H1 (cell line): ENCODE measurements at regions not wholly inside any gene's neighbourhood (a gene's known extent, or its start where the extent isn't known, plus 50 kb on each side); places are given as distances from the start of the nearest gene placed in this dataset.

Experiments
- CTCF ChIA-PET: fragments of 300-600 bp; sonication (Branson Sonifier 250); formaldehyde crosslinking; loops from one replicate; lab custom pipeline; 2021; ENCODE audit not compliant: partially characterized antibody; lab: Charles Lee
- POLR2A ChIA-PET: fragments of 300-600 bp; sonication (Branson Sonifier 250); formaldehyde crosslinking; loops from one replicate; lab custom pipeline; 2021; ENCODE audit warnings: inconsistent platforms; ENCODE audit not compliant: partially characterized antibody; lab: Charles Lee
- DNase-seq, 2 experiments: peaks; one replicate each; pipeline versions ENCODE4 v3.0.0 to v3.0.0-alpha.2; 2010 to 2022; ENCODE audit warnings: low spot score in 2 of 2, low read depth in 1 of 2, mixed read lengths in 1 of 2
- FAIRE-seq: peaks from 2 replicates; lab custom pipeline; 2011; peaks lifted over from hg19 to GRCh38; lab: Jason Lieb, UNC
- H2AFZ ChIP-seq: 2 replicates; pipeline ENCODE4 v1.8.1; 2012; ENCODE audit warnings: low read length, inconsistent platforms
- H2AK5ac ChIP-seq: 2 replicates; pipeline ENCODE4 v1.6.1; 2013; ENCODE audit warnings: low read depth, low read length
- H2BK120ac ChIP-seq: replicated peaks from 2 replicates; pipeline ENCODE3; 2013; ENCODE audit warnings: low read depth, low read length, inconsistent platforms
- H2BK12ac ChIP-seq: 2 replicates; pipeline ENCODE4 v1.6.1; 2013; ENCODE audit warnings: low read depth, low read length
- H2BK15ac ChIP-seq: 2 replicates; pipeline ENCODE4 v1.6.1; 2013; ENCODE audit warnings: low read length
- H2BK20ac ChIP-seq: 2 replicates; pipeline ENCODE4 v1.6.1; 2013; ENCODE audit warnings: low read length
- H2BK5ac ChIP-seq: 2 replicates; pipeline ENCODE4 v1.6.1; 2013; ENCODE audit warnings: low read depth, low read length
- H3K14ac ChIP-seq: 2 replicates; pipeline ENCODE4 v1.6.1; 2013; ENCODE audit warnings: inconsistent platforms; ENCODE audit not compliant: insufficient read length
- H3K18ac ChIP-seq: 2 replicates; pipeline ENCODE4 v1.6.1; 2013; ENCODE audit warnings: low read length; ENCODE audit errors: extremely low read depth
- H3K23ac ChIP-seq: 2 replicates; pipeline ENCODE4 v1.6.1; 2013; ENCODE audit warnings: inconsistent platforms; ENCODE audit not compliant: insufficient read length
- H3K23me2 ChIP-seq: 2 replicates; pipeline ENCODE4 v1.6.1; 2013; ENCODE audit warnings: low read depth, low read length
- H3K27ac ChIP-seq: 2 replicates; pipeline ENCODE4 v1.6.1; 2011; ENCODE audit warnings: low read depth, low read length, inconsistent platforms
- H3K27me3 ChIP-seq, 4 experiments: replicated peaks in 1 of 4; 1 replicate in 1 of 4; 2 replicates in 3 of 4; pipeline versions ENCODE4 v1.6.1 to v1.8.1; 2011 to 2013; ENCODE audit warnings: low read length in 3 of 4, mild to moderate bottlenecking in 3 of 4, inconsistent platforms in 2 of 4, mixed read lengths in 2 of 4, moderate library complexity in 1 of 4; ENCODE audit not compliant: control insufficient read depth in 3 of 4, insufficient read depth in 3 of 4; ENCODE audit errors: extremely low read depth in 1 of 4
- H3K36me3 ChIP-seq, 4 experiments: 2 replicates each; pipeline versions ENCODE4 v1.6.1 to v1.8.1; 2011 to 2013; ENCODE audit warnings: mild to moderate bottlenecking in 4 of 4, low read length in 3 of 4, moderate library complexity in 2 of 4, control low read depth in 1 of 4, inconsistent platforms in 1 of 4; ENCODE audit not compliant: insufficient read depth in 4 of 4, control insufficient read depth in 2 of 4
- H3K4ac ChIP-seq: replicated peaks from 2 replicates; pipeline ENCODE3; 2013; ENCODE audit warnings: low read length, low read depth, mixed read lengths, inconsistent platforms; ENCODE audit not compliant: insufficient read length
- H3K4me1 ChIP-seq, 4 experiments: replicated peaks in 1 of 4; 1 replicate in 1 of 4; 2 replicates in 3 of 4; pipeline versions ENCODE4 v1.6.1 to v1.8.1; 2011 to 2013; ENCODE audit warnings: low read length in 3 of 4, inconsistent platforms in 2 of 4, mixed read lengths in 1 of 4; ENCODE audit not compliant: insufficient read depth in 4 of 4, control insufficient read depth in 3 of 4
- H3K4me2 ChIP-seq, 2 experiments: 2 replicates each; pipeline versions ENCODE4 v1.6.1 to v1.8.1; 2011 to 2013; ENCODE audit warnings: low read depth in 2 of 2, low read length in 2 of 2, control low read depth in 1 of 2, inconsistent platforms in 1 of 2, mild to moderate bottlenecking in 1 of 2; ENCODE audit not compliant: insufficient read depth in 1 of 2
- H3K4me3 ChIP-seq, 4 experiments: fragments of 200-600, 300-600 bp in 1 of 4; sonication (generic), shearing (Covaris generic), sonication (Bioruptor Twin) in 1 of 4; 2 replicates each; pipeline versions ENCODE4 v1.5.1 to v1.8.1; 2011 to 2016; ENCODE audit warnings: low read length in 4 of 4, low read depth in 3 of 4, control low read depth in 2 of 4, inconsistent platforms in 2 of 4, mild to moderate bottlenecking in 2 of 4, mixed read lengths in 1 of 4, moderate library complexity in 1 of 4; ENCODE audit not compliant: insufficient read depth in 2 of 4; ENCODE audit errors: extremely low read depth in 1 of 4
- H3K56ac ChIP-seq: replicated peaks from 2 replicates; pipeline ENCODE3; 2013; ENCODE audit warnings: low read depth, mild to moderate bottlenecking, mixed read lengths, low read length, inconsistent platforms; ENCODE audit not compliant: insufficient read length
- H3K79me1 ChIP-seq: 2 replicates; pipeline ENCODE4 v1.6.1; 2013; ENCODE audit warnings: low read depth, low read length, control low read depth
- H3K79me2 ChIP-seq, 2 experiments: 2 replicates each; pipeline versions ENCODE4 v1.6.1 to v1.8.1; 2012 to 2013; ENCODE audit warnings: low read length in 2 of 2, mild to moderate bottlenecking in 2 of 2, inconsistent platforms in 1 of 2; ENCODE audit not compliant: insufficient read depth in 2 of 2, control insufficient read depth in 1 of 2
- H3K9ac ChIP-seq, 4 experiments: replicated peaks in 1 of 4; 1 replicate in 1 of 4; 2 replicates in 3 of 4; pipeline versions ENCODE4 v1.6.1 to v1.8.1; 2011 to 2013; ENCODE audit warnings: low read depth in 3 of 4, low read length in 3 of 4, control low read depth in 2 of 4, mild to moderate bottlenecking in 2 of 4, moderate library complexity in 2 of 4, inconsistent platforms in 1 of 4; ENCODE audit errors: extremely low read depth in 1 of 4
- H3K9me3 ChIP-seq, 2 experiments: 2 replicates each; pipeline versions ENCODE4 v1.6.1 to v1.8.1; 2012 to 2013; ENCODE audit warnings: mild to moderate bottlenecking in 2 of 2, moderate library complexity in 2 of 2, control low read depth in 1 of 2, inconsistent platforms in 1 of 2, low read depth in 1 of 2, low read length in 1 of 2, mixed read lengths in 1 of 2; ENCODE audit not compliant: insufficient read depth in 2 of 2
- H4K20me1 ChIP-seq, 2 experiments: replicated peaks in 1 of 2; 2 replicates each; pipeline versions ENCODE3 to v1.8.1; 2011 to 2013; ENCODE audit warnings: inconsistent platforms in 2 of 2, low read length in 2 of 2, mild to moderate bottlenecking in 1 of 2; ENCODE audit not compliant: insufficient read depth in 2 of 2, control insufficient read depth in 1 of 2
- H4K5ac ChIP-seq: 2 replicates; pipeline ENCODE4 v1.6.1; 2013; ENCODE audit warnings: low read length, low read depth, mixed read lengths, inconsistent platforms; ENCODE audit not compliant: insufficient read length
- H4K8ac ChIP-seq: 2 replicates; pipeline ENCODE4 v1.8.0; 2013; ENCODE audit warnings: mild to moderate bottlenecking, moderate library complexity, low read length, inconsistent platforms; ENCODE audit not compliant: insufficient read depth; ENCODE audit errors: extremely low read depth
- H4K91ac ChIP-seq: replicated peaks from 2 replicates; pipeline ENCODE3; 2013; ENCODE audit warnings: low read length, mixed read lengths, inconsistent platforms; ENCODE audit not compliant: insufficient read length
- BCL11A ChIP-seq, 2 experiments: IDR thresholded peaks; one replicate each; pipeline ENCODE4 v1.6.1; 2011; ENCODE audit warnings: low read depth in 2 of 2, low read length in 2 of 2, mild to moderate bottlenecking in 2 of 2
- CEBPB ChIP-seq: IDR thresholded peaks from 2 replicates; pipeline ENCODE4 v1.6.1; 2012; ENCODE audit warnings: low read depth, low read length
- EZH2 ChIP-seq: fragments of 200-600 bp; sonication (generic); IDR thresholded peaks from 2 replicates; pipeline ENCODE4 v1.7.1; 2012; ENCODE audit warnings: low read depth, mild to moderate bottlenecking, moderate library complexity, low read length, inconsistent platforms; ENCODE audit not compliant: severe bottlenecking
- FOSL1 ChIP-seq: IDR thresholded peaks from 2 replicates; pipeline ENCODE4 v1.6.1; 2011; ENCODE audit warnings: mild to moderate bottlenecking, low read depth, low read length, moderate library complexity; ENCODE audit not compliant: insufficient read depth
- WGBS, 2 experiments: shearing (Covaris generic) in 1 of 2; methylation state at CpG; one replicate each; pipeline versions ENCODE4 v1.1.6 to v1.1.7; 2013 to 2015; ENCODE audit warnings: low lambda C conversion rate in 2 of 2, mixed read lengths in 2 of 2, inconsistent platforms in 1 of 2, low coverage in 1 of 2, missing lambda C conversion rate in 1 of 2; ENCODE audit not compliant: insufficient replicate concordance in 2 of 2, insufficient coverage in 1 of 2, insufficient read length in 1 of 2; ENCODE audit errors: extremely low coverage in 1 of 2, missing lambda C conversion rate in 1 of 2; 5-methylcytosine and 5-hydroxymethylcytosine counted together
- TF ChIP-seq, protein P1 (sequence below): IDR thresholded peaks from 2 replicates; pipeline ENCODE4 v1.6.1; 2012; ENCODE audit warnings: inconsistent platforms

DNA sequence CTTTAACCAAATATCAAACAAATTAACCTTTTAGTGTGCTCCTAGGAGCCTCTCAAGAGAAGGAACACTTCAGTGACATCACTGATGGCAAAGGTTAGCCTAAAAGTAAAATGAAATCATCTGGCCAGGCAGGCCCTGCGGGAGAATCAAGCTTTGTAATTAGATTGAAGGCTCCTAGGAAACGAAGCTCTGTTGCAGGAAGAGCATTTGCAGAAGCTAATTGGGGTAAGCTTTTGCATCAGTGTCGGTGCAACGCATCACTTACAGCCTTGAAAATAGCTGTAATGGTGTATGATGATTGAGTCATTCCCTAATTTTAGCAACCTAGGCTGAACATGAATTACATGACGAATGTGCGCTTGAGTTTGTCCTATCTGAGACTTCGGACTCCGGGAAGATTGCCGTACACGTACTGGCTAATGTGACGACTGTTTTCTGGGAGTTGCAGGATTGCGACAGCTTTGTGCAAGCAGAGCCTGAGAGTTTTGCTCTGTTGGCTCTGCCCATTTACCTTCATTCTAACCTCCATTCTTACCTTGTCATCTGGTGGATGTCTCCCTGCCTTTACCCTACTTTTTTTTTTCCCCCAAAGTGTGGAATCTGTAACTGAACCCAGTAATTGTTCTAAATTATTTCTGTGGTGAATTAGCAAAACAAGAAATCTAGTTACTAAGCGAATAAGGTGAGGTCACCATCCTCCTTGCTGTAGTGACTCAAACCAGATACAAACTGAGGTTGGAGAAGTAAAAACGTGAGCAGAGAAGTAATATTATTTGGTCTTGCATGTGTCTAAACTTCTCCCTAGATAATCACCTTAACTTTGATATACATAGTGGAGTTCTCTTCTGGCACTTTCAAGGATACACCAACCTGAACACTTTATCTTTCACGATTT is 675.9 kb upstream of the CITED2 start:
- H2BK15ac ChIP-seq = no peak overlapping the region
- H2AFZ ChIP-seq = peak overlapping the region; percentile 93
- no peak overlapping the region for H2BK5ac ChIP-seq
- H2BK20ac ChIP-seq = no peak overlapping the region
- no peak overlapping the region for H3K4me2 ChIP-seq
- POLR2A ChIA-PET = no interaction called here
- TF ChIP-seq CEBPB (0 out of 2 replicates have a peak, but pooled peaks have one; percentile 6), BCL11A (IDR thresholded peaks at IDR 0.05; ENCODE audit: low read depth in 2 of 2, low read length in 2 of 2) (no peak), FOSL1 (no peak), EZH2 (no peak)
- TF ChIP-seq, protein P1, sequence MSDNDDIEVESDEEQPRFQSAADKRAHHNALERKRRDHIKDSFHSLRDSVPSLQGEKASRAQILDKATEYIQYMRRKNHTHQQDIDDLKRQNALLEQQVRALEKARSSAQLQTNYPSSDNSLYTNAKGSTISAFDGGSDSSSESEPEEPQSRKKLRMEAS = no peak
- no peaks in the 10 kb centered on the region for H4K20me1 ChIP-seq
- CTCF ChIA-PET = interaction anchor here (0.6 to 1.8 kb wide), 5 partner anchors 129 to 840 kb away, joined by 3 to 5 read pairs (median 3); no protein-coding TSS in a partner anchor
- no peak overlapping the region for H3K23ac ChIP-seq
- H3K36me3 ChIP-seq = no peaks in the 10 kb centered on the region
- H3K4me3 ChIP-seq = no peak overlapping the region
- H2BK12ac ChIP-seq = no peak overlapping the region
- H3K4me1 ChIP-seq = peaks cover 1 to 12% (median 11%) of the 10 kb centered on the region in 4 experiments; a peak in 4 of 7 replicates
- no peaks in the 10 kb centered on the region for H3K79me2 ChIP-seq
- H3K23me2 ChIP-seq = 0 out of 2 replicates have a peak, but pooled peaks cover under 1% of the 10 kb centered on the region
- H3K9me3 ChIP-seq = no peaks in the 10 kb centered on the region
- no peaks in the 10 kb centered on the region; the same call in 1 of the 2 replicates for H3K79me1 ChIP-seq
- H3K14ac ChIP-seq = no peak overlapping the region
- H2BK120ac ChIP-seq = peak overlapping the region; percentile 29
- H3K4ac ChIP-seq = no peak overlapping the region
- WGBS, 2 experiments = 91% methylated on average over 15 of the region's 15 CpGs; no CpG with 5 or more reads in 1 of the 2 experiments
- no peak overlapping the region for H4K8ac ChIP-seq
- H3K18ac ChIP-seq = peak overlapping the region; percentile 29; the same call in 1 of the 2 replicates
- DNase-seq (no peak), FAIRE-seq (no peak)
- H3K27ac ChIP-seq = no peak overlapping the region
- no peak overlapping the region for H4K5ac ChIP-seq
- H4K91ac ChIP-seq = no peak overlapping the region
- H3K9ac ChIP-seq = no peak overlapping the region
- no peak overlapping the region for H2AK5ac ChIP-seq
- no peak overlapping the region for H3K56ac ChIP-seq
- H3K27me3 ChIP-seq = no peaks in the 10 kb centered on the region
